GM23248 (cell line): ENCODE measurements at regions not wholly inside any gene's neighbourhood (a gene's known extent, or its start where the extent isn't known, plus 50 kb on each side); places are given as distances from the start of the nearest gene placed in this dataset.

ENCODE experiments used
- EZH2 ChIP-seq: fragments of 200-600 bp; sonication (generic); IDR thresholded peaks from 2 replicates; pipeline ENCODE4 v1.6.1; 2018; ENCODE audit warnings: antibody characterized with exemption, mild to moderate bottlenecking; ENCODE audit not compliant: insufficient read depth, poor library complexity, severe bottlenecking
- EZH2phosphoT487 ChIP-seq: fragments of 200-600 bp; sonication (generic); IDR thresholded peaks from 2 replicates; pipeline ENCODE4 v1.6.1; 2018; ENCODE audit warnings: antibody characterized with exemption, moderate library complexity, mild to moderate bottlenecking, low read depth; ENCODE audit not compliant: insufficient read depth

GRCh38 chr18:38579764-38580163, 1014.2 kb upstream of the CELF4 start:
- no peak for TF ChIP-seq EZH2
- no peak for TF ChIP-seq EZH2phosphoT487
